ENCODE measurements at regions not wholly inside any gene's neighbourhood (a gene's known extent, or its start where the extent isn't known, plus 50 kb on each side); places are given as distances from the start of the nearest gene placed in this dataset.

DNA sequence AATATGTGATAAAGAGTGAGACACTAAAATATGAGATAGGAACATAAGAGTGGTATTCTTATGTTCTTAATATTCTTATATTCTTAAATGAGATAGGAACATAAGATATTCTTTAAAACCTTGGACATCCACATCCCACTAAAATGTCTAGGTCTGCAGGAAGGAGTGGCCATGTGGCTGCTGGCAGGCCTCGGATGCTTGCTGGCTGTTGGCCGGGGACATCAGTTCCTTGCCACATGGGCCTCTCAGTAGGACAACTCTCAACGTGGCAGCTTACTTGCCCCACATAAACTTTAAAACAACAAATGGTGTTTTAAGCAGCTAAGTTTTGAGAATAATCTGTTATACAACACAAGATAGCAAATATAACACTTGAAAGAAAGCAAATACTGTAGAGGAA is 240.1 kb downstream of the CASP12 start:
- DNase-seq (ENCODE audit: low read depth in 2 of 2, low spot score in 1 of 2) = no peak

DNA sequence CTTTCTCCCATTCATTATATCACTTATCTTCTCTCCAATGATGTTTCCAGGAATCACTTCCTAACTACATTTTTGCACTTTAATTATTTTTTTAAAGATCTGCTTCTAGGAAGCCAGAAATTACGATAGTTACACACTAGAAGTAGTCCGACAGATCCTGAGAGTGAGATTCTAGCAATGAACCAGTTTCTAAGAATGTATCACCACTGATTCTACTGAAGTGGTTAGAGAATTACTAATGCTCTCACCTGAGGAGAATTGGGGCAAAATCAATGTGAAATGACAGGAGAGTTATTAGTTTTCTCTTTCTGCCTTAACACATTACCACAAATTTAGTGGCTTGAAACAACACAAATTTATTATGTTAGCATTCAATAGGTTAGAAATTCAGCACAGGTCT is 241.2 kb downstream of the CASP12 start:
- no peak for DNase-seq (ENCODE audit: low read depth in 2 of 2, low spot score in 1 of 2)

DNA sequence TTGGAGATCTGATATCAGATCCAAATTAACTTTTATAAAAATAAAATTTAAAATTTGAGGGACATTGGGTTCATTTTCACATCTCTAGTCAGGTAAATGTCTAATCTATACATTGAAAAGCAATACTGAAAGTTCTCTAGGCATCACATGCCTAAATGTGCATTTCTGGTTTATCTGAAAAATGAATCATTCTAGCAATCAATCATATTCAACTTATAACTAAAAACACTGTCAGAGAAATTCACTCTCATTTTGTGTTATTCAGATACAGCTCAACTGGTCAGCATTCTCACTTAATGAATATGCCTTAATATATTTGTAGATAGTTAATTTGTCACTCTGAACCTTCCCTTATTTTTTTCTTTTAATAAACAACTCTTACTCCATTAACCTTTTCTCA is 243.2 kb downstream of the CASP12 start:
- DNase-seq (ENCODE audit: low read depth in 2 of 2, low spot score in 1 of 2) = no peak

DNA sequence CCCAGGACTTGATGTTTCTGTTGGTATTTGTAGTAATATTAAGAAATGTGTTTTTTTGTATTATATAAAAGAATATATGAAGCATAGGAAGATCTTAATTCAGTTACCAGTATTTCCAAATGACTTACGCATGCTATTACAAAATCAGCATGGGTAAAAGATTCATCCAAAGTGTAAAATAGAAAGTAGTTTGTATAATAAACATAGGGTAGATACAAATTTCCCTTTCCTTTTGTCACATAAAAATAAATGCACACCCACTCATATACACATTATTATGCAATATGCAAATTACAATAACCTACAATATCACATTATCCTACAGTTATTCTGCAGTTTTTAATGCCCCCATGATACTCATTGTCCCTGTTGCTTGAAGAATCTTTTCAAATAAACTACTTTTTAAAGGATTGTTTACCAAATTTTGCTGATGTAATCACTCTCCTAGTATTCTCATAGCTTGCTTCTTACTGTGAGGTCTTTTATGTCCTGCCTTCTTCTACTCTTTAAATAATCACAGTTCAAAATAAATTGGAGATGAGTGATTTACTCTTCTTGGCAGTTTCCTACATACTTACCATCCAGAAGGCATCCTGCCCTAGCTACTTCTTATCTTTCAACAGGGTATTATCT is 244.0 kb downstream of the CASP12 start:
- DNase-seq (ENCODE audit: low read depth in 2 of 2, low spot score in 1 of 2) = no peak

DNA sequence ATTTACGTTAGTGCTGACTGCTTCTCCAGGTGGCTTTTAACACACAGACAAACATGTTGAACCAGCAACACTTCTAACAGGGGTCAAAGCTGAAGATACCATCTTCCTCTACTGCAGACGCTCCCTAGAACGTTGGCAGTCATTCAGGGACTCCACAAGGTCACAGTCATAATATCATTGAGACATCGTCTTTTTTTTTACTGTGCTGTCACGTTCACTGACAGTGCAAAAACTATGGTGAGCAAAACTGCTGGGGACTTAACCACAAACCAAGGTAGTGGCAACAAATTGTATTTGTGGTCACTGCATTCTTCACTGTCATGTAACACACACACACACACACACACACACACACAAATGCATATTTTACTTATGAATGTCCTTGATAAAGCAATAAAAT is 244.9 kb downstream of the CASP12 start:
- no peak for DNase-seq (ENCODE audit: low read depth in 2 of 2, low spot score in 1 of 2)

DNA sequence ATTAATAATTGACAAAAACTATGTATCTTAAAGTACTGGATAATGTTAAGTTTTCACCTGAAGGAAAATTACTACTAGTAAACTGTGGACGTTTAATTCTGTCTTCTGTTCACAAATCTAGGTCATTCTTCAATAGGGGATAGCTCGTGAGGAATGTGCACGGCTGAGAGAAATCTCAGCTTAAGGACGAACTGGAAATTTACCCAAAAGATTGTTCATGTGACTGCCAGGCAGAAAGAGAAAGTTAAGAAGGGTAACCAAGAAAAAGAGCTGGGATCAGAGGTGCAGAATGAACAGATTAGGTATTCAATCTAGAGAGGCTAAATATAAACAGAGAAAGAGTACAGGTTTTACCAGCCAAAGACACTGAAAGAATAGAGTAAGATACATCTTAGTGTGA is 245.3 kb downstream of the CASP12 start:
- no peak for DNase-seq (ENCODE audit: low read depth in 2 of 2, low spot score in 1 of 2)

DNA sequence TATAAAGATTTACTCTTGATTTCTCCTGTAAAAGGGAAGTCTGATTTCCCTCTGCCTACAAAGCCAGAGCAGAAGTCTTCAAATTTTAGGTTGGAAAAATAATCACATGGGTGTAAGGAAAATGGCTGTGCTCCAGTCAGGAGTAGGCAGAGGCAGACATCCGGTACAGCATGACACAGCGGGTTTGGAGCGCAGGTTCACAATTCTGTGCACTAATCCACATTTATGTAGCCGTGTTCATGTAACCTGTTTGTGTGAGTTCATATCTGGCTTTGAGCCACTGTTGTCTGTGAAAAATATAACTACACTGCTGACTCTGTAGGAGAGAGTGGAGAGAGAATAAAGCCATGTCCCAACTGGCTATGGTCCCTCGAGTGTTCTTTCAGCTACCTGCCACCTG is 248.0 kb downstream of the CASP12 start:
- DNase-seq (ENCODE audit: low read depth in 2 of 2, low spot score in 1 of 2) = no peak

DNA sequence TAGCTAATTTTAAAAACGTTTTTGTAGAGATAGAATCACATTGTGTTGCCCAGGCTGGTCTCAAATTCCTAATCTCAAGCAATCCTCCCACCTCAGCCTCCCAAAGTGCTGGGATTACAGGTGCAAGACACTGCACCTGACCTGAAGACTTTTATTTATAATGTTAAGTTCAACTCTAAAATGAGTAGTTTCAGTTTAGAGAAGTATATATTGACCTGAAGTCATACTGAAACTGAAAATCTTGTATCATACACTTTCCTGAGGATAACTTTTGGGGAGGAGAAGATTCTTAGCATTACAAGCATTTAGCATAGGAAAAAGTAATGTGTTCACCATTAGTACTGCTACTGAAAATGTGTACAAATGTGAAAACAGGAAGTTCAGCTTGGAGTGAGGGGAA is 249.3 kb downstream of the CASP12 start:
- no peak for DNase-seq (ENCODE audit: low read depth in 2 of 2, low spot score in 1 of 2)

DNA sequence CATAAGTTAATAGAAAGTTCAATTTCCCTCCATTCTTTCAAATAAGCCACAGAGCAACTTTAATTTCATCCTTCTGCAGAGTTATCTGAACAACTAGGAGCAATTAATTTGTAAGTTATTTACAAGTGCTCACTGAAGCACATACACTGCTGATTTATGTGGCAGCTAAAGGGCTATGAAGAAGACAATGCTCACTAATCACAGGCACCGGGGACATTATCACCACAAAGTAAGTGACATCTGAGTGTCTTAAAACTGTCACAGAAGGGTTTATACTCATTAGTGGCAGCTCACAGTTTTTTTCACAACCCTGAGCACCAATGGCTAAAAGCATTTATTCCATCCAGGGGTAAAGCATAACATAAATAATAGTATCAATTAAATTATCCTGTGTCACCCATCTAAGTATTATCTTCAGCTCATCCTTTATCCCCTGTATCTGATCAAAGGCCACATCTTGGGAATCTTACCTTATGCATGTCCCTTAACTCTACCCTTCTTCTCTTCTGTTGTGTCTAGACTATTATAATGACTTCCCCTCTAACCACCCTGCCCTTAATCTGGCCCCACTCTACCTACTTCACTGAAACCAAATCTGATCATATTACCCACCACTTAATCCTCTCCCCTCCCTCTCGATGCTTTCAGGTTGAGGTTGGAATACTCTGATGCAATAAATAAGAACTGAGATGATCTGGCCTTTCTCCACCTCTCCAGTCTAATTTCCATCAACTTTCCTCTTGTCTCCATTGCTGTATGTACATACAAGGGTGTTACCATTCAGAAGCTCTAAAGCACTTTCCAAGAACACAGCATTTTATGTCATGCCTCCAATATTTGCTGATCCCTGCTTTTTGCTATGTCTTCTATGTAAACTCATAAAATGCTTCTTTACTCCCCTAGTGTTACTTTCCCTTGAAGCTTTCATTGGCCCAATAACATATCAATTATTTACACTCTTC is 252.7 kb downstream of the CASP12 start:
- no peak for DNase-seq (ENCODE audit: low read depth in 2 of 2, low spot score in 1 of 2)

DNA sequence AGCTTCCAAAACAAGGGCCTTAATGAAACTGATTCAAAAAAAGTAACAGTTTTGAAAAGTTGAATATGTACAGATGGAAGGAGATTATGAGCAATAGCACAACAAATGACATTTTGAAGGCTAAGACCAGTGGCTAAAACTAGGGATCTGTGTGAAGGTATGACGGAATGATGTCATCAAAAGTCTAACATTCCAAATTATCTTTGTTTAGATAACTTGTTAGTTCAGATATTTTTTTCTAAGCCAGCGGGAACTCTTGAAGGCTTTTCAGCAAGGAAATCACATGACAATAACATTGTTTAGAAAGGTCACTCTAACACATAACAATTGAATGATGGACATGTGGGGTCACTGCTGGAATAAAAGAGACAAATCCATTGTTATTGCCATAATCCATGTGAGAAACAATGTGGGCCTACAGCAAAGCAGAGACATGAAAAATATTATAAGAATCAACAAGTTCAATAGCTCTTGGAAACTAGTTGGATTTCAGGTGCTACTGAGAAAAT is 260.5 kb downstream of the CASP12 start:
- DNase-seq (ENCODE audit: low read depth in 2 of 2, low spot score in 1 of 2) = no peak

DNA sequence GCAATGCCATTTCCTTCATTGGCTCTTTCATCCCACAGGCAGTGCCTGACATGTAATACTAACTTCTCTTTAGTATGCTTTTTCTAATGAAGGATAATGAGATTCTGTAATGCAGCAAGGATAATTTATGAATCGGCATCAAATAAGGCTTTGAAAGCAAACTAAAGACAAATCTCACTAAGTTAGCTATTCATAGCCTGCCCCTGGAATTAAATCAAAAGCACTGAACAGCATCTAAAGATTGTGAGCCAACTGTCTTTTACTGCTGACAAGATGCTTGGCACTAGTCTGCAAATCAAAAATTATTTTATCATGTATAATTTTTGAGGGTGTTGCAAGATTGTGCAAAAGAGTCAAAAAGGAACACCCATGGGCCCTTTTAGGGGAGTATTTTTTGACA is 265.0 kb downstream of the CASP12 start:
- DNase-seq (ENCODE audit: low read depth in 2 of 2, low spot score in 1 of 2) = no peak

DNA sequence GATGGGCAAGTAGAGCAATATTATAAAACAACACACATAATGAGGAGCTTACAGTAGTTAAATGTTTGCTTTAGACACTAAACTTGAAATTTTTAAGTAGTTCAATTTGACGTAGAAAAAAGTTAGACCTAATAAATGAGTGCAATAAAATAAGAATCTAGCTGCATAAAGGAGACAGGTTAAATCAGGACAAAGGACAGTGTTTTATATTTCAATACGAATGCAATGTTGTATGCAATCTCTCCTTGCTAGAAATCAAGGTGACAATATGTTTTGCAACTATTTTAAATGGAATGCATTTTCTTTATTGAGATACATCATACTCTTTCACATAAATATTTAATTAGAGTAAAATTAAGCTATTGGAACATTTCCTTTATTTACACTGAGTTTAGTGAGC is 267.9 kb downstream of the CASP12 start:
- DNase-seq (ENCODE audit: low read depth in 2 of 2, low spot score in 1 of 2) = no peak

DNA sequence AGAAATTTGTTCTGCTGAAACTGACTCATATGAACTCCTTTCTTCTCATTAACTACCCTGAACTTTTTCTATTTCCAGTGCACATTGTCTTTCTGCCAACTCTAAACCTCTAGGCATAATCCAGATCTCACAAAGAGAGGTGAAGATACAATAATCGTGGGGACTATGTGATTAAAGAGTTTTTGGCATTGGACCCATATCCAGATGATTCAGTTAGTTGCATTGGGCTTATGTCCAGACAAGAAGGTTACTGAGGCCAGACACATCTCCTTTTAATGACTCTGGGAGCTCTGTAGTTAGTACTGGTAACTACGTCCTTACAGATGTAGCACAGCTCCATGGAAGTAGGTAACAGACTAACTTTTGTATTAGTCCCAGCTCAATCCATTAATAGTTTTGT is 273.0 kb downstream of the CASP12 start:
- DNase-seq (ENCODE audit: low read depth in 2 of 2, low spot score in 1 of 2) = no peak

DNA sequence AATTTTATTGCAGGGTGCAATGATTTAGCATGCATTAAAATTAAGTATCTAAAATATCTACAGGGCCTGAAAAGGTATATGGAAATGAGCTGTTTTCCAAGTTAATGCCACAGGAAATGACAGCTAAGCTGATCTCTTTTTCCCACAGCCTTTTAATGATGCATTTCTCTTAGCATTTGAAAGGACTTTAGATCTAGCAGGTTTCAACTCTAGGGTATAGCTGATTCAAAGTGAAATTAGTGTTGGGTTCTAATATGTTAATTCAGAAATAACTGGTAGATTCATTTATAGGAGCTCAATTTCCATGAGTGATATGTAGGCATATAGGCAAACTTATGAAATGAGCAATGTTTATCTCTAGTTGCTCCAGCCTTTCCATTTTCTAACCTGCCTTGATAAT is 274.2 kb downstream of the CASP12 start:
- no peak for DNase-seq (ENCODE audit: low read depth in 2 of 2, low spot score in 1 of 2)

DNA sequence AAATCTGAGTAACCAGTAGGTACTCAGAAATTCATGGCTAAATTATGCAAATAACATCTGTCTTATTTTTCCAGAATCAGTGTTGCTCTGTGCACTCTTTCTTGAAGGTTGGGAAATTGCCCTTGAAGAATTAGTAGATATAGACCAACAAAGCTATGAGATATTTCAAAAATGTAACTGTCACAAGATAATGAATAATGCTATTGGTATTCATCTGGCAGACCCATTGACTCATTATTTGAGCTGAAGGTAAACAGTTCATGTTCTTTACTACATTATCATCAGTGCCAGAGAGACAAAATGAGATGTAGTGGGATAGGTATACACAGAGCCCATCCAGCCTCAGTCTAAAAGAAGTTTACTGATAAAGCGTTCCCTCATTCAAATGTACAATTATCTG is 274.7 kb downstream of the CASP12 start:
- DNase-seq (ENCODE audit: low read depth in 2 of 2, low spot score in 1 of 2) = no peak

DNA sequence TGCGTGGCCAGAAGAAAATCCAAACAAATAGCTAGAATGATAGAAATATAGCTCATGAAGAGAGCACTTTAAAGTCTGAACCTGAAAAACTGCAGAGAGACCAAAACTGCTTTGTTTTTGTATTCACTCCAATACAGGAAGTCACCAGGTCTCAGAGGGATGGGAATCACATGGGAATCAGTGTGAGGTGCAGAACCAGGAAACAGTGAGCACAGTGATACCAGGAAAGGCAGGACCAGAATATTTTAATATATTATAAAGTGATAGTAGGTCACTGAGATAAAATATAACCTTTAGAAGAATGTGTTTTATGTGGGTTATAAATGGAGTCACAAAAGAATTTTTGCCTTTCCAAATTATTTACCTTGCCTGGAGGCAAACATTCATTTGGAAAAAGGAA is 277.3 kb downstream of the CASP12 start:
- DNase-seq (ENCODE audit: low read depth in 2 of 2, low spot score in 1 of 2) = no peak

DNA sequence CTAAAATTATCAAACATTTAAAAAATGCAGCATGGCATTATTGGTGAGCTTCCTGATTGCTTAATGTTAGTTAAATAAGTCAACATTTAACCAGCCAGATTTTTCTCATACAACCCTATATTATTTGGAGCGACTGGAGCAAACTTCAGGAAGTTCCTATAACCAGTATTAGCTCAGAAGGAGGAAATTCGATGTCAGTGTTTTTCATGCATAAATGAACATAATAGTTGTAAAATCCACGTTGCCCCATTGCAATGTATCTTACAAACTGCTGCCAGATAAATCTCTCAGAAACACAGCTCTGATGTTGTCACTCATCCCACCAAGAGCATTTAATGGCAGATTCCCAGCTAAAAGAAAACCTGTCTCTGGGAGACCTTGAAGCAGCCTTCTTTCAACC is 278.5 kb downstream of the CASP12 start:
- DNase-seq (ENCODE audit: low read depth in 2 of 2, low spot score in 1 of 2) = no peak

DNA sequence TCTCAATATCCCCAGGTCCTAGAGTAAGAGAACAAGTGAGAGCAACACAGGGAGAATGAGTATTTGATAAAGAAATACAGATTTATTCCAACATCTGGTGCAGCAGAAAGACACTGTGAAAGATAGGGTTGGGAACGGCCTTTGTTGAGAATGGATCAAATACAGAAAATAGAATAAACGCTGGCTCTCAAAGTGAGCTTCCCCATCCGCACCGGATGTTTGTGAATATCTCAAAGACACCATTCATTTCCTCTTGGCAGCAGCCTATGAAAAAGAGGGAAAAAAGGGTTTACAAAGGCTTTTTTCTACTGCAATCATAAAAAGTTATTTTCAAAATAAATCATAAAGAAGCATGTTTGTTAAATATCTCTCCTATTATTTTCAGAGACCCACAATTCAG is 279.3 kb downstream of the CASP12 start:
- DNase-seq (ENCODE audit: low read depth in 2 of 2, low spot score in 1 of 2) = no peak

DNA sequence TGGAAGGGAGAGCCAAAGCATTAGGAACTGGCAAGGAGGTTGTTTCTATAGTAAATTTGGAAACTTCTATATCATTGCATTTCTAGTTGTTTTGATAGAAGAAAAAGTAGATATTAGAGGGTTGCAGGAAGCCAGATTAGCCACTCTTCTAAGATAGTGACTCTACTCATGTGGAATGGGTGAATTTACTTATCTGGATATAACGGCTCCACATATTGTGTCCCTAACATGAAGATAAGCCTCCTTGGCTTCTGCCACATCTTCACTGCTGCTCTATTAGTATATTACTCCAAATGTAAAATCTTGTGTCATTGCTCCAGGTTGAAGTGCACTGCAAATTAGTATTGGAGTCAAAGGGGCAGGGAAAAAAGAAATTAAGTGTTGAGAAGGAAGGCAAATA is 283.3 kb downstream of the CASP12 start:
- DNase-seq (ENCODE audit: low read depth in 2 of 2, low spot score in 1 of 2) = no peak

DNA sequence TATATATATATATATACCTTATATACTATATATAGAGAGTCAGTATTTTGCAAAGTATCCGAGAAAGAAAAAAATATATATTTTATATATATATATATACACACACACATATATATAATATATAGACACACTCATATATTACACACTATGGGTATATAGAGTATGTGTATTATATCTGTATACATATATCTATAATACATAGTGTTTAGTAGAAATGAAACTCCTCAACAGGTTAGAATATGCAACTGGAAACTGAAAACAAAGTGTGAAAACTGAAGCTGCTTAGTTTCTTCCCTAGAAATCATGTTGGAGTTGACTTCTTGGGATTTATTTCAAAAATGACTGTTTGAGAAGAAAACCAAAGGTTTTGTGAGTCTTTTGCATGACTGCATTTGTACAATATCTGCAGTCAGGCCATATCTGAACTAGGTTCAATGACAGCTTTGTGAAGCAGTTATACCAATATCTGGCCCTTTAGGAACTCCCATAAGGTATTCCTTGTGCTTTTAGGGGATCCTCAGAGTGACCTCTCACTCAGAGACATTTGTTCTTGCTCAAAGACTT is 284.1 kb downstream of the CASP12 start:
- DNase-seq (ENCODE audit: low read depth in 2 of 2, low spot score in 1 of 2) = no peak

DNA sequence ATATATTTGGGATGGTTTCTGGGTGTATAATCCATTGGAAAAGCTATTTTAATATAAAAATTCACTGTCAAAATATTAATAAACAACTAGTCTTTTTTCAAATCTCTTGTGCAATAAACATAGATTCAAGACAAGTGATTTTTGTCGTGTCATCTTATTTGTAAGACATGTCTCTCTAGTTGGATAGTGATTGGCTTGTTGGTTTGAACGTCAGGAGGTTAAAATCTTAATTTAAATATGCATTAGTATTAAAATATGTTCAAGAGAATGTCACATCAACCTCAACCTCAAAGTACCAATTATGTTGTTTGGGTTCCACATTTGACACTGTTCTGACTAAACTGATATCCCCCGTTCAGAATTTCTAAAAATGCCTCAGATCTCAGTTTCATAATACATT is 287.6 kb downstream of the CASP12 start:
- no peak for DNase-seq (ENCODE audit: low read depth in 2 of 2, low spot score in 1 of 2)
